ENCODE measurements at regions not wholly inside any gene's neighbourhood (a gene's known extent, or its start where the extent isn't known, plus 50 kb on each side); places are given as distances from the start of the nearest gene placed in this dataset.

DNA sequence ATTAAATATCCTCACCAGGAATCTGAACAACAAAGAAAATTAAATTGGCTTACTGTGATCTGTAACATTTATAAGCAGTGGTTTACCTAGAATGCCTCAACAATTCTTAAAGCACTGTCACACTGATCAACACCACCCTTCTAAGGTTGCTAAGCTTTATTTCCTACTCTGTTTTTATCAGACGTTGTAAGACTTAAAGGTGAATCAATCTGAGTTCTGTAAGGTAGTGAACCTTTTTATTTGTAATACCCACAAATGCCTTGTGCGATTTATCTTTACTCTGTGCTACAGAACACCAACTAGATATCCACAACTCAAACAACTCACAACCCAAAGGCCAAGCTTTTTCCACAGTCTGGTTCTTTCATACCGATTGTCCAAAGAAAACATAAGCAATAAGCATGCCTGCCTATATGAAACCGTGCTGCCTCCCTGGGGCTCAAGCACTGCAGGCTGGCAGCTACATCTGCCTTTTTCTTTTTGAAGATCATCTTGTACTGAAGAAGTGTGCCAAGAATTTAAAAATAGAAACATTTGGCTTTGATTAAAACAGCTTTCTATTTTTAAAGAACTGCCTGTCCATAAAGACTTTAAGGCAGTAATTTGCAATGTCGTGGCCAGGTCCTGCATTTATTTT lies 490.7 kb downstream of the NUP35 start (continued):
- TF ChIP-seq, protein P1, sequence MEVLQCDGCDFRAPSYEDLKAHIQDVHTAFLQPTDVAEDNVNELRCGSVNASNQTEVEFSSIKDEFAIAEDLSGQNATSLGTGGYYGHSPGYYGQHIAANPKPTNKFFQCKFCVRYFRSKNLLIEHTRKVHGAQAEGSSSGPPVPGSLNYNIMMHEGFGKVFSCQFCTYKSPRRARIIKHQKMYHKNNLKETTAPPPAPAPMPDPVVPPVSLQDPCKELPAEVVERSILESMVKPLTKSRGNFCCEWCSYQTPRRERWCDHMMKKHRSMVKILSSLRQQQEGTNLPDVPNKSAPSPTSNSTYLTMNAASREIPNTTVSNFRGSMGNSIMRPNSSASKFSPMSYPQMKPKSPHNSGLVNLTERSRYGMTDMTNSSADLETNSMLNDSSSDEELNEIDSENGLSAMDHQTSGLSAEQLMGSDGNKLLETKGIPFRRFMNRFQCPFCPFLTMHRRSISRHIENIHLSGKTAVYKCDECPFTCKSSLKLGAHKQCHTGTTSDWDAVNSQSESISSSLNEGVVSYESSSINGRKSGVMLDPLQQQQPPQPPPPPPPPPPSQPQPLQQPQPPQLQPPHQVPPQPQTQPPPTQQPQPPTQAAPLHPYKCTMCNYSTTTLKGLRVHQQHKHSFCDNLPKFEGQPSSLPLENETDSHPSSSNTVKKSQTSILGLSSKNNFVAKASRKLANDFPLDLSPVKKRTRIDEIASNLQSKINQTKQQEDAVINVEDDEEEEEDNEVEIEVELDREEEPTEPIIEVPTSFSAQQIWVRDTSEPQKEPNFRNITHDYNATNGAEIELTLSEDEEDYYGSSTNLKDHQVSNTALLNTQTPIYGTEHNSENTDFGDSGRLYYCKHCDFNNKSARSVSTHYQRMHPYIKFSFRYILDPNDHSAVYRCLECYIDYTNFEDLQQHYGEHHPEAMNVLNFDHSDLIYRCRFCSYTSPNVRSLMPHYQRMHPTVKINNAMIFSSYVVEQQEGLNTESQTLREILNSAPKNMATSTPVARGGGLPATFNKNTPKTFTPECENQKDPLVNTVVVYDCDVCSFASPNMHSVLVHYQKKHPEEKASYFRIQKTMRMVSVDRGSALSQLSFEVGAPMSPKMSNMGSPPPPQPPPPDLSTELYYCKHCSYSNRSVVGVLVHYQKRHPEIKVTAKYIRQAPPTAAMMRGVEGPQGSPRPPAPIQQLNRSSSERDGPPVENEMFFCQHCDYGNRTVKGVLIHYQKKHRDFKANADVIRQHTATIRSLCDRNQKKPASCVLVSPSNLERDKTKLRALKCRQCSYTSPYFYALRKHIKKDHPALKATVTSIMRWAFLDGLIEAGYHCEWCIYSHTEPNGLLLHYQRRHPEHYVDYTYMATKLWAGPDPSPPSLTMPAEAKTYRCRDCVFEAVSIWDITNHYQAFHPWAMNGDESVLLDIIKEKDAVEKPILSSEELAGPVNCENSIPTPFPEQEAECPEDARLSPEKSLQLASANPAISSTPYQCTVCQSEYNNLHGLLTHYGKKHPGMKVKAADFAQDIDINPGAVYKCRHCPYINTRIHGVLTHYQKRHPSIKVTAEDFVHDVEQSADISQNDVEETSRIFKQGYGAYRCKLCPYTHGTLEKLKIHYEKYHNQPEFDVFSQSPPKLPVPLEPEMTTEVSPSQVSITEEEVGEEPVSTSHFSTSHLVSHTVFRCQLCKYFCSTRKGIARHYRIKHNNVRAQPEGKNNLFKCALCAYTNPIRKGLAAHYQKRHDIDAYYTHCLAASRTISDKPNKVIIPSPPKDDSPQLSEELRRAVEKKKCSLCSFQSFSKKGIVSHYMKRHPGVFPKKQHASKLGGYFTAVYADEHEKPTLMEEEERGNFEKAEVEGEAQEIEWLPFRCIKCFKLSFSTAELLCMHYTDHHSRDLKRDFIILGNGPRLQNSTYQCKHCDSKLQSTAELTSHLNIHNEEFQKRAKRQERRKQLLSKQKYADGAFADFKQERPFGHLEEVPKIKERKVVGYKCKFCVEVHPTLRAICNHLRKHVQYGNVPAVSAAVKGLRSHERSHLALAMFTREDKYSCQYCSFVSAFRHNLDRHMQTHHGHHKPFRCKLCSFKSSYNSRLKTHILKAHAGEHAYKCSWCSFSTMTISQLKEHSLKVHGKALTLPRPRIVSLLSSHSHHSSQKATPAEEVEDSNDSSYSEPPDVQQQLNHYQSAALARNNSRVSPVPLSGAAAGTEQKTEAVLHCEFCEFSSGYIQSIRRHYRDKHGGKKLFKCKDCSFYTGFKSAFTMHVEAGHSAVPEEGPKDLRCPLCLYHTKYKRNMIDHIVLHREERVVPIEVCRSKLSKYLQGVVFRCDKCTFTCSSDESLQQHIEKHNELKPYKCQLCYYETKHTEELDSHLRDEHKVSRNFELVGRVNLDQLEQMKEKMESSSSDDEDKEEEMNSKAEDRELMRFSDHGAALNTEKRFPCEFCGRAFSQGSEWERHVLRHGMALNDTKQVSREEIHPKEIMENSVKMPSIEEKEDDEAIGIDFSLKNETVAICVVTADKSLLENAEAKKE (CRISPR knock-in tag; IDR thresholded peaks at IDR 0.05) = no peak
- TF ChIP-seq, protein P2, sequence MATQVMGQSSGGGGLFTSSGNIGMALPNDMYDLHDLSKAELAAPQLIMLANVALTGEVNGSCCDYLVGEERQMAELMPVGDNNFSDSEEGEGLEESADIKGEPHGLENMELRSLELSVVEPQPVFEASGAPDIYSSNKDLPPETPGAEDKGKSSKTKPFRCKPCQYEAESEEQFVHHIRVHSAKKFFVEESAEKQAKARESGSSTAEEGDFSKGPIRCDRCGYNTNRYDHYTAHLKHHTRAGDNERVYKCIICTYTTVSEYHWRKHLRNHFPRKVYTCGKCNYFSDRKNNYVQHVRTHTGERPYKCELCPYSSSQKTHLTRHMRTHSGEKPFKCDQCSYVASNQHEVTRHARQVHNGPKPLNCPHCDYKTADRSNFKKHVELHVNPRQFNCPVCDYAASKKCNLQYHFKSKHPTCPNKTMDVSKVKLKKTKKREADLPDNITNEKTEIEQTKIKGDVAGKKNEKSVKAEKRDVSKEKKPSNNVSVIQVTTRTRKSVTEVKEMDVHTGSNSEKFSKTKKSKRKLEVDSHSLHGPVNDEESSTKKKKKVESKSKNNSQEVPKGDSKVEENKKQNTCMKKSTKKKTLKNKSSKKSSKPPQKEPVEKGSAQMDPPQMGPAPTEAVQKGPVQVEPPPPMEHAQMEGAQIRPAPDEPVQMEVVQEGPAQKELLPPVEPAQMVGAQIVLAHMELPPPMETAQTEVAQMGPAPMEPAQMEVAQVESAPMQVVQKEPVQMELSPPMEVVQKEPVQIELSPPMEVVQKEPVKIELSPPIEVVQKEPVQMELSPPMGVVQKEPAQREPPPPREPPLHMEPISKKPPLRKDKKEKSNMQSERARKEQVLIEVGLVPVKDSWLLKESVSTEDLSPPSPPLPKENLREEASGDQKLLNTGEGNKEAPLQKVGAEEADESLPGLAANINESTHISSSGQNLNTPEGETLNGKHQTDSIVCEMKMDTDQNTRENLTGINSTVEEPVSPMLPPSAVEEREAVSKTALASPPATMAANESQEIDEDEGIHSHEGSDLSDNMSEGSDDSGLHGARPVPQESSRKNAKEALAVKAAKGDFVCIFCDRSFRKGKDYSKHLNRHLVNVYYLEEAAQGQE (IDR thresholded peaks at IDR 0.05; ENCODE audit: unreplicated experiment) = no peak
- TF ChIP-seq ZNF114 (CRISPR knock-in tag; IDR thresholded peaks at IDR 0.05) = no peak
- no peak for TF ChIP-seq EZH2 (IDR thresholded peaks at IDR 0.05; ENCODE audit: low read depth, unreplicated experiment)
- TF ChIP-seq EZH2phosphoT487 (IDR thresholded peaks at IDR 0.05; ENCODE audit: unreplicated experiment) = no peak

Data from GM23338 (cell line).